Fibroblast of lung (primary cell): ENCODE measurements at regions not wholly inside any gene's neighbourhood (a gene's known extent, or its start where the extent isn't known, plus 50 kb on each side); places are given as distances from the start of the nearest gene placed in this dataset.

Experiments used
- CTCF ChIP-seq, 2 donors: IDR thresholded peaks in 1 of 2; conservative IDR thresholded peaks in 1 of 2; 1 replicate in 1 of 2; 2 replicates in 1 of 2; pipeline ENCODE4 v1.5.1; 2011 to 2012; ENCODE audit warnings: low read length in 2 of 2, control low read depth in 1 of 2, inconsistent platforms in 1 of 2, low read depth in 1 of 2, mild to moderate bottlenecking in 1 of 2
- EZH2 ChIP-seq: IDR thresholded peaks from 2 replicates; pipeline ENCODE4 v1.5.1; 2012; ENCODE audit warnings: low read length, control low read depth, mild to moderate bottlenecking; ENCODE audit errors: missing control alignments

GRCh38 chr3:102747611-102748010, 312.8 kb downstream of the ZPLD1 start:
- TF ChIP-seq CTCF (conservative IDR thresholded peaks at IDR 0.05 in 1 of 2, IDR thresholded peaks at IDR 0.05 in 1 of 2; ENCODE audit: low read depth in 1 of 2, low read length in 2 of 2) (no peak), EZH2 (no peak)
